H1 (cell line): ENCODE measurements at regions not wholly inside any gene's neighbourhood (a gene's known extent, or its start where the extent isn't known, plus 50 kb on each side); places are given as distances from the start of the nearest gene placed in this dataset.

Experiments
- NRF1 ChIP-seq: IDR thresholded peaks from 2 replicates; pipeline ENCODE4 v1.6.1; 2011; ENCODE audit warnings: mild to moderate bottlenecking, low read depth, low read length, improper control_type of control experiment
- SIN3A ChIP-seq, 2 experiments: IDR thresholded peaks in 1 of 2; conservative IDR thresholded peaks in 1 of 2; 2 replicates each; pipeline ENCODE4 v1.6.1; 2011 to 2012; ENCODE audit warnings: low read length in 2 of 2, improper control_type of control experiment in 1 of 2, low read depth in 1 of 2, mild to moderate bottlenecking in 1 of 2
- TF ChIP-seq, protein P1 (sequence below): IDR thresholded peaks from 2 replicates; pipeline ENCODE4 v1.6.1; 2012; ENCODE audit warnings: inconsistent platforms

DNA sequence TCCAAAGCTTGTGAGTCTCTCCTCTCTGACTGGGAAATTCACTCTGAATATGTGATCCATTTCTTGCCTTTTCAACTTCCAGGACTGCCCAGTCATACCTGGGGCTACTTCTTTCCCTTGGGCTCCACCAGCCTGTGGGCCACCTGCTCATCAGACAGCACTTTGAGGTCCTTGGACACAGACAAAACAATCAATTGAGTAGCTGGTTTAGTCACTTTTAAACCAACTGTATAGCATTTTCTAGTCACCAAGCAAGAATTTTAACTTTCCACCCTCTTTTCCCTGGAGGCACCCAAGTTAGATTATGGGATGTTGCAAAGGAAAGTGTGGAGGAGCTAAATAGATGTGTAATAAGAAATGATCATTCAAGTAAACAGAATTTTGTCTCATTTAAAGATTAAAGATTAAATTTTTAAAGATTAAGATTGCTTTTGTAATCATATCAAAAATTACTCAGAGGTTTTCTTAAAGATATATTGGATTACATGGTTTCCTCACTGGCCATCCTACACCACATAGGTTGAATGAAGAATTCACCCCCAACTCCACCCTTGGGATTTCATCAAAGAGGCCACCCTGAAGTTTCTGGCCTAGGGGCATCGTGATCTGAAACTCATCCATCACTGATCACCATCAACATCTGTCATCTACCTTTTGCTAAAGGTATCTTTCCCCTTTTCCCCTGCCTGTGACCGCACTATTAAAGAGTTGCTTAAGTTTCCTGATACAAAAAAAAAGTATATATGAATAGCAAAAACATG lies 219.2 kb upstream of the NR5A2 start (continued):
- TF ChIP-seq, protein P1, sequence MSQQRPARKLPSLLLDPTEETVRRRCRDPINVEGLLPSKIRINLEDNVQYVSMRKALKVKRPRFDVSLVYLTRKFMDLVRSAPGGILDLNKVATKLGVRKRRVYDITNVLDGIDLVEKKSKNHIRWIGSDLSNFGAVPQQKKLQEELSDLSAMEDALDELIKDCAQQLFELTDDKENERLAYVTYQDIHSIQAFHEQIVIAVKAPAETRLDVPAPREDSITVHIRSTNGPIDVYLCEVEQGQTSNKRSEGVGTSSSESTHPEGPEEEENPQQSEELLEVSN, result no peak
- TF ChIP-seq NRF1 (no peak), SIN3A (conservative IDR thresholded peaks at IDR 0.05 in 1 of 2, IDR thresholded peaks at IDR 0.05 in 1 of 2; ENCODE audit: low read depth in 1 of 2, low read length in 2 of 2) (no peak)
